GM18873 (cell line): ENCODE measurements at regions not wholly inside any gene's neighbourhood (a gene's known extent, or its start where the extent isn't known, plus 50 kb on each side); places are given as distances from the start of the nearest gene placed in this dataset.

Experiments
- ATAC-seq: cut with Tn5 transposase; IDR thresholded peaks from one replicate; pipeline ENCODE4 v1.9.1; 2021; ENCODE audit warnings: mild to moderate bottlenecking, moderate library complexity, moderate number of reproducible peaks; ENCODE audit not compliant: unreplicated experiment, low FRiP score

GRCh38 chr21:35340273-35340672, 291.2 kb upstream of the RUNX1 start:
- no peak for ATAC-seq

DNA sequence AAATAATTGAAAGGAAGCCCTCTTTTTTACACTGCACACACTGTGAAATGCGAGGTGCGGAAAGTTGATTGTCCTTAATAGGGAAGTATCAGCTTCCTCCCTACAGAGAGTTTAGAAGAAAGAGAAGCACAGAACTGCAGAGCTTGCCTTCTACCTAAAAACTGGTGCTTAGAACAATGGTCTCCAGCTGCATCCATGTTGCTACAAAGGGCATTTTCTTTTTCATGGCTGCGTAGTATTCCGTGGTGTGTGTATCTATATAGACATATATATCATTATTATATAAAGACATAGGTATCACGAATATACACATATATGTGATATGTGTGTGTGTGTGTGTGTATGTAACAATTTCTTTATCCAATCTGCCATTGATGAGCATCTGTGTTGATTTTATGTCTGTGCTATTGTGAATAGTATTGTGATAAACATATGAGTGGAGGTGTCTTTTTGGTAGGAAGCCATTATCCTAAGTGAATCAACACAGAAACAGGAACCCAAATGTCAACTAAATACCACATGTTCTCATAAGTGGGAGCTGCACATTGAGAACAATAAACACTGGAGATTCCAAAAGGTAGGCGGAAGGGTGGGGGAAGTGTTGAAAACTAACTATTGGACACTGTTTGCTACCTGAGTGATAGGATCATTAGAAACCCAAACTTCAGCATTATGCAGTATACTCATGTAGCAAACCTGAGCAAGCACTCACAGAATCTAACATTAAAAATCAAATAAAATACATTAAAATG, 290.0 kb upstream of the RUNX1 start:
- ATAC-seq, result no peak

GRCh38 chr21:35338281-35338680, 289.2 kb upstream of the RUNX1 start:
- no peak for ATAC-seq

DNA sequence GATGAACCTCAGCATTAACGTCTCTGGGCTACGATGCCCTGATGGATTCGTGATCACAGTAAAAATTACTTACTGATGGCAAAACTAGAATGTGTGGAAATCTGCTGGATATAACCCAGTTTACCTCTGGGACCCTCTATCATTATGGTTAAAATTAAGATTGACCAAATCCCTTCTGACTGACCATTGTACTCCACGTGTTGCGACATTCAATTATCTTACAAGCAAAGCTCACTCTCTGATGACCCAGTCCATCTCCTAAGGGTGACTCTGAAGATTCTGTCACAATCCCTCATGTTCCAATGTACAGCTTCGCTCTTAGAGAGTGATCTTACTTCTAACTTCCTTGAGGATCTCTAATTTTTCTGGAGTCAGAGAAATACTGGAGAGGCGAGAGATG, 288.5 kb upstream of the RUNX1 start:
- no peak for ATAC-seq

DNA sequence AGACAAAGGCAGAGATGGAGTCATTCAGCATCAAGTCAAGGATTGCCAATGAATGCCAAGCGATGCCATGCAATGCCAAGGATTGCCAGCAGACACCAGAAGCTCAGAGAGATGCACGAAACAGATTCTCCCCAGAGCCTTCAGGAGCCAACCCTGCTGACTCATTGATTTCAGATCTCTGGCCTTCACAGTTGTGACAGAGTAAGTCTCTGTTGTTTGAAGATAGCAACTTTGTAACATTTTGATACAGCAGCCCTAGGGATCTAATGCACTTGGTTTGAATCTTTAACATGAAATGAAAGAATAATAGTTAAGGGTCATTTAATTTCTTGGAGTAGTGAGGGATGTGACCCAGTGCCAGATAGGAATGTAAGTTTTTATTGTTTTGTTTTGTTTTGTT, 287.4 kb upstream of the RUNX1 start:
- no peak for ATAC-seq

GRCh38 chr21:35335951-35336446, 286.9 kb upstream of the RUNX1 start:
- ATAC-seq, result no peak

DNA sequence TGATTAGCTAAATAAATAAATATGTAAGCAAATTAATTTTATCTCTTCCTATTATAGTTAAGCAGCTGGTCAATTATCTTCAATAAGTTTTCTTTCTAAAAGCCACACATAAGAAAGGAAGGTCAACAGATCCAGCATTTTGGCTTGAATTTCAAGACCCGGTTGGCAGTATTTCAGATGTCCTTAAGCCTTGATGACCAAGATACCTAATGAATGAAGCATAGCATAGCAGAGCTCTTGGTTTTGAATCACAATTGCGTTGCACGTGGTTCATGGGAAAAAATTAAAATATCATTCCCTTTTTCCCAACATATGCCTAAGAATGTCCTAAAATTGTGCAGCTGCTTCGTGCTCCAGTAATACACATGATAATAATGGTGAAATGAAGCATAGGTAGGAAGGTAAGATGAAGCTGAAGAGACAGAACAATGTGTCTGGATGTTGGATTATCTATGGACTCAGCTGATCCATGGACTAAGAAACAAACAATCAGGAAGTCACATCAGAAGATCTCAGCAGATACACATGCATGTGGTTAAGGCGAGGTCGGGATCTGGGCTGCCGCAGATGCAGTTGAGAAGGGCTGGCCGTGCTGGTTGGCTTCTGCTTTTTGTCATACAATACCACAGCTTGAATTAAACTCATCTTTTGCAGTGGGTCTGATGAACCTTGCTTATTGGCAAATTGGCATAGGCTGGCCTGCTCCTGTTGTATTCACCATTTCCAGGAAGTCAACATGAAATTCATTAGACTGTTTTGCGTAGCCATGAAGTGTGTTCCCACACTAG, 284.9 kb upstream of the RUNX1 start:
- ATAC-seq, result no peak

- ATAC-seq, result no peak
Observed at GRCh38 chr21:35332841-35333426, 283.8 kb upstream of the RUNX1 start.

- no peak for ATAC-seq
Observed at GRCh38 chr21:35329940-35330660, 281.0 kb upstream of the RUNX1 start.

DNA sequence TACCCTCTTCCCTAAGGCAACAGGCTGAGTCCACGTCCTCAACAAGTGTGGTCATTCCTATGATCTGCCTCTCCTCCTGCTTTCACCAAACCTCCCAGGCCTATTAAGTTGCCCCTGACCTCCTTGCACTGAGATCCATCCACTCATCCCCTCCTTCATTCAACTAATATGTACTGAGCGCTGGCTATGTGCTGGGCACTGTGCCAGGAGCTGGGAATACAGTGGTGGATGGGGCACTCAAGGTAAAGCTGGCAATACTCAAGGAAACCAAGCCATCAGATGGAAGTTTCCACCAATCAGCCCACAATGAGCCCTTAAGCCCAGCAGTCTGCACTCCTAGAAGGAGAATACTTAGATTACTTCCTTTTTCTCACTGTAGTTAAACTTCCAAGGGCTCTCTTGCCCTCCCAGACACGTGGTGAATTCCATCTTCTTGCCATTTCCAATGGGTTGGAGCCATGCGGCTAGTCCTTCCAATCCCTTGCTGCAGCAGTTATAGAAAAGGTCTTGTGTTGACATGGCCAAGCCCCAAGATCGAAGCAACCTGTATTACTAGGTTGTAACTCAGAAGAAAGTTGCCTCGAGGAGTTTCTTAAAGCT, 279.9 kb upstream of the RUNX1 start:
- no peak for ATAC-seq

- no peak for ATAC-seq
Observed at GRCh38 chr21:35326677-35327076, 277.6 kb upstream of the RUNX1 start.

- no peak for ATAC-seq
Observed at GRCh38 chr21:35325953-35326352, 276.9 kb upstream of the RUNX1 start.

DNA sequence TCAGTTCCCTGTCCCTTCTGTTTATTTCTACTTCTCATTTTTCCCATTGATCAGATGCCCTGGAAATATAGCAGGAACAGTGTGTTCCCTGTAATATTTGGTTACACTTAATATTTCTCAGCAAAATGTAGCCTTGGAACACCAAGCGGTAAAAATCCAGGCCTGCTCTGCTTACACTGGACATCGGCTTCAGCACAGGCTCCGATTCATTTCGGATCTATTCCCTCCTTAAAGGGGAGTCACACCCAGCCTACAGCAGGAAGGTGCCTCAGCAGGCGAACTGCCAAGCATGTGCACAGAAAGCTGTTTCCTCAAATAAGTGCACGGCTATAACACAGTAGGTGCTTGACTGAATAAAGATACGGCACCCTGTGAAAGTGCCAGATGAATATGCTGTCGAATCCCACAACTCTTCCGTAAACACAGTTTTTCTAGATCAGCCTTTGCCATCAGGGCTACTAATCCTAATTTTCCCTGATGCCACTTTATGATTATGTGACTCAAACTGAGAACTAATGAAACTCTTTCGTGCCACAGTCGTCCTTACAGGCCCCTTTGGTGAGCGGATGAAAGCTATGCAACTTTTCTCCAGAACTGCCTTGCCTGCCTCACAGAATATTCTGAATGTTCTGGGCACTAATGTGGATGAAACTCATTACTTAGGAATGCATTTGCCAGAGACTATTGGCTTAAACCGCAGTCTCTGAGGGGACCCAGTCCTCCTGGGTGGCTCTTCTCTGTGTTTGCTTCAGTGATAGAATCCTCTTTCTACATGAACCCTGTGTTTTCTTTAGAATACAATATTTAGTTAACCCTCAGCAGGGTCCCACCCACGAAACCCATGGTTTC, 275.5 kb upstream of the RUNX1 start:
- ATAC-seq, result no peak

DNA sequence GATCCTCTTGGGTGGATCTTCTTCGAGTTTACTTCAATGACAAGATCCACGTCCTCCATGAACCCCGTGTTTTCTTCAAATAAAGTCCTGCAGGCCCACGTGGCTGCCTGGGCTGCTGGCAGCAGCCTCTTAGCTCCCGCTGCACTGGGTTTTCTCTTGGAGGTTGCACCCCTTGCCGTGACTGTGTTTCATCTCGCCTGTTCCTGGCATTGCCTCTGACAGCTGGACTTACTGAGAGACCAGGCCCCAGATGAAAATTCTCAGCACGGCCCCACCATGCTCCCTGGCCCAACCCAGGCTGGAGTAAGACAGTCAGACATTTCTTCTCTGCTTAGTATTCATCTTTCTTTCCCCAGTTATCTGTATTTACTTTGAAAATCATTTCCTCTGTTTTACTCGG, 274.8 kb upstream of the RUNX1 start:
- ATAC-seq, result no peak

DNA sequence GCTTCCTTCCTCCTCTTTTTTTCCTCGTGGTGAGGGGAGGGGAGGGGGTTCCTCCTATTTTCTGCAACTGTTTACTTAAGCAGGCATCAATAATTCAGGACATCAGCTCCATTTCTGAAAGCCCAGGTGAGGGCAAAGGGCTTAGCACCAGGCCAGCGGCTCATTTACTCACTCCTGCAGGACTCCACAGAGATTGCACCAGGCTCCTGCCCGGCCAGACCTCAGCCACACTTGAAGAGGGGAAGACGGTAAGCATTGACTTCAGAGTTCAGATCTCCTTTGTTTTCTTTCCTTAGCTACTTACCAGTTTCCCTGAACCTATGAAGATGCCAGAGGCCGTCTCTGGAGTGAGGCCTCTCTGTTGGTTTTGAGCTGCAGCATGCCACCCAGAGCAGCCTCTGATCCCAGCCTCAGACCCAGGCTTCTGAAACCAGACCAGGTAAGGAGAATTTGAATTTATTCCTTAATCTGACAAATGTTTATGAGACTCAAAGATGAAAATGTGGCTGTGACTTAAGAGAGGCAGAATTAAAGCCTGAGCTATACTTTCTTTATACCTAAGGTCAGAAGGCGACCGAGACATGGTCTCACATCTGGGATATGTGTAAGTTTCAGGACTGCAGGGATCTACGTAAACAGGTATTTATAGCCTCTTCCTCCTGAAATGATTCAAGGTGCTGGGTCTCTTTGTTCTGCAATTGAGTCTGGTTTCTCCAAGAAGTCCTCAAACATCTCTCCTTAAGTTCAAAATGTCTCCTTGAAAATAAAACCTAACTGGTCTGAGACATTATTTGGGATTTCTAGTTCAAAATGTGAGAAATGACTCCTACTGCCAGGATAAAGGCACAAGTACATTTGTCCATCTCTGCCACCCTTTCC, 272.5 kb upstream of the RUNX1 start:
- no peak for ATAC-seq

- ATAC-seq, result no peak
Observed at GRCh38 chr21:35319684-35320283, 270.7 kb upstream of the RUNX1 start.

DNA sequence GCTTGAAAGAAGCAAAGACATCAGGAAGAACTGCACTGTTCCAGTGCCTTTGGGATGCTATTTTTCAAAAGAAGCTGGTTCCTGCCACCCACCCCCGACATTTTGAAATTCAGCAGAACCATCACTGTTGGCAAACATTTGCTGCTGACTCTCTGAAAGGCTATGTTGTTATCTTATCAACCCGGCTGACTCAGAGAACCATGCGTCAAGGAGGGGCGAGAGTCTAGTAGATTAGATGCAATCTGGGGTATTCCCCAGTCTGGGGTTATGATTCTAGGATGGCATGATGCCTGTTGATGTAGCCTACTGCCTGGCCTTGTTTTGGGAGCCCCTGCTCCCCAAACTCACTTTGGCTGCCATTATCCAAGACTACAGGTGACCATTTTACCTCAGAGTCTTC, 267.8 kb upstream of the RUNX1 start:
- ATAC-seq, result no peak

GRCh38 chr21:35316456-35316855, 267.4 kb upstream of the RUNX1 start:
- ATAC-seq, result no peak
